Smooth muscle cell (in vitro differentiated cells): ENCODE measurements at regions not wholly inside any gene's neighbourhood (a gene's known extent, or its start where the extent isn't known, plus 50 kb on each side); places are given as distances from the start of the nearest gene placed in this dataset.

ENCODE experiments used
- DNase-seq: peaks from one replicate; lab custom pipeline; 2025; ENCODE audit not compliant: unreplicated experiment; lab: John Stamatoyannopoulos, UW
- H2AFZ ChIP-seq: fragments of 200-600 bp; sonication (generic); 2 replicates; pipeline ENCODE4 v1.6.0; 2016; ENCODE audit warnings: antibody characterized with exemption, low read depth, mild to moderate bottlenecking
- H3F3A ChIP-seq: fragments of 200-600 bp; sonication (generic); 2 replicates; pipeline ENCODE4 v1.6.0; 2017; ENCODE audit warnings: antibody characterized with exemption, low read depth
- H3K27ac ChIP-seq: fragments of 200-600 bp; sonication (generic); 2 replicates; pipeline ENCODE4 v1.5.1; 2016; ENCODE audit warnings: low read depth, mild to moderate bottlenecking
- H3K27me3 ChIP-seq: fragments of 200-600 bp; sonication (generic); 2 replicates; pipeline ENCODE4 v1.6.1; 2016; ENCODE audit warnings: low read depth, mild to moderate bottlenecking
- H3K36me3 ChIP-seq: fragments of 200-600 bp; sonication (generic); 2 replicates; pipeline ENCODE4 v1.5.1; 2016; ENCODE audit warnings: low read depth
- H3K4me1 ChIP-seq: fragments of 200-600 bp; sonication (generic); 2 replicates; pipeline ENCODE4 v1.5.1; 2016; ENCODE audit warnings: low read depth
- H3K4me2 ChIP-seq: fragments of 200-600 bp; sonication (generic); 2 replicates; pipeline ENCODE4 v1.6.0; 2016; ENCODE audit warnings: mild to moderate bottlenecking
- H3K4me3 ChIP-seq: fragments of 200-600 bp; sonication (generic); 2 replicates; pipeline ENCODE4 v1.5.1; 2016; ENCODE audit warnings: mild to moderate bottlenecking
- H3K79me2 ChIP-seq: fragments of 200-600 bp; sonication (generic); 2 replicates; pipeline ENCODE4 v1.6.0; 2016; ENCODE audit warnings: low read depth, mild to moderate bottlenecking
- H3K9ac ChIP-seq: fragments of 200-600 bp; sonication (generic); 2 replicates; pipeline ENCODE4 v1.6.0; 2016; ENCODE audit warnings: low read depth
- H3K9me3 ChIP-seq: fragments of 200-600 bp; sonication (generic); replicated peaks from 2 replicates; pipeline ENCODE4 v1.5.1; 2016; ENCODE audit warnings: low read depth
- H4K20me1 ChIP-seq: fragments of 200-600 bp; sonication (generic); 2 replicates; pipeline ENCODE4 v1.6.0; 2016; ENCODE audit warnings: low read depth
- WGBS: methylation state at CpG from one replicate; pipeline ENCODE4 v1.1.7; 2016; ENCODE audit warnings: low lambda C conversion rate; 5-methylcytosine and 5-hydroxymethylcytosine counted together
- TF ChIP-seq, protein P1 (sequence below): fragments of 200-600 bp; sonication (generic); IDR thresholded peaks from 2 replicates; pipeline ENCODE4 v1.5.1; 2017; ENCODE audit warnings: borderline replicate concordance, mild to moderate bottlenecking, antibody characterized with exemption; ENCODE audit not compliant: insufficient read depth, poor library complexity, severe bottlenecking

DNA sequence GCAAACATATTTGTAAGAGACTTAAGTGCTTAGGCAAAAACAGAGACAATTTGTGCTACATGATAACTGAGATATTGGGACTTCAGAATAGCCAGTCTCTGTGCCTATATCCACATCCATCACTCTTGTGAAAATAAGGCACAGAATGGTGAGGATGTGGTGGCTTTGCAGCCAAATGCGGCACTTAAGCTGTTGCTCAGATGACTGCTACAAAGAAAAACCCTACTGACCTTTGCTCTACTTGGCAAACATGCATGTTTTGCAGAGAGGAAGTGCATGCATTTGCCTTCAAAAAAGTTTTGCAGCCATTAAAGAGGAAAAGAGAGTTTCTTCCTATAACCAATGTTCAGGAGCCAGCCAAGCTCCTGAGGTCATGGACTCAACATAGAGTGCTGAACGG is 675.0 kb upstream of the KIRREL3 start:
- H4K20me1 ChIP-seq: no peaks in the 10 kb centered on the region
- no peaks in the 10 kb centered on the region for H3K36me3 ChIP-seq
- no peak overlapping the region for H2AFZ ChIP-seq
- no peak for DNase-seq
- H3K27me3 ChIP-seq: no peaks in the 10 kb centered on the region
- no peak overlapping the region for H3K4me3 ChIP-seq
- H3K9ac ChIP-seq: no peak overlapping the region
- H3K4me1 ChIP-seq: peaks cover 10% of the 10 kb centered on the region
- no peaks in the 10 kb centered on the region for H3F3A ChIP-seq
- H3K4me2 ChIP-seq: no peak overlapping the region
- TF ChIP-seq, protein P1, sequence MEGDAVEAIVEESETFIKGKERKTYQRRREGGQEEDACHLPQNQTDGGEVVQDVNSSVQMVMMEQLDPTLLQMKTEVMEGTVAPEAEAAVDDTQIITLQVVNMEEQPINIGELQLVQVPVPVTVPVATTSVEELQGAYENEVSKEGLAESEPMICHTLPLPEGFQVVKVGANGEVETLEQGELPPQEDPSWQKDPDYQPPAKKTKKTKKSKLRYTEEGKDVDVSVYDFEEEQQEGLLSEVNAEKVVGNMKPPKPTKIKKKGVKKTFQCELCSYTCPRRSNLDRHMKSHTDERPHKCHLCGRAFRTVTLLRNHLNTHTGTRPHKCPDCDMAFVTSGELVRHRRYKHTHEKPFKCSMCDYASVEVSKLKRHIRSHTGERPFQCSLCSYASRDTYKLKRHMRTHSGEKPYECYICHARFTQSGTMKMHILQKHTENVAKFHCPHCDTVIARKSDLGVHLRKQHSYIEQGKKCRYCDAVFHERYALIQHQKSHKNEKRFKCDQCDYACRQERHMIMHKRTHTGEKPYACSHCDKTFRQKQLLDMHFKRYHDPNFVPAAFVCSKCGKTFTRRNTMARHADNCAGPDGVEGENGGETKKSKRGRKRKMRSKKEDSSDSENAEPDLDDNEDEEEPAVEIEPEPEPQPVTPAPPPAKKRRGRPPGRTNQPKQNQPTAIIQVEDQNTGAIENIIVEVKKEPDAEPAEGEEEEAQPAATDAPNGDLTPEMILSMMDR: no peak
- WGBS: 69% methylated on average over 2 of the region's 2 CpGs
- H3K27ac ChIP-seq: no peak overlapping the region
- no peaks in the 10 kb centered on the region for H3K9me3 ChIP-seq
- H3K79me2 ChIP-seq: no peaks in the 10 kb centered on the region

DNA sequence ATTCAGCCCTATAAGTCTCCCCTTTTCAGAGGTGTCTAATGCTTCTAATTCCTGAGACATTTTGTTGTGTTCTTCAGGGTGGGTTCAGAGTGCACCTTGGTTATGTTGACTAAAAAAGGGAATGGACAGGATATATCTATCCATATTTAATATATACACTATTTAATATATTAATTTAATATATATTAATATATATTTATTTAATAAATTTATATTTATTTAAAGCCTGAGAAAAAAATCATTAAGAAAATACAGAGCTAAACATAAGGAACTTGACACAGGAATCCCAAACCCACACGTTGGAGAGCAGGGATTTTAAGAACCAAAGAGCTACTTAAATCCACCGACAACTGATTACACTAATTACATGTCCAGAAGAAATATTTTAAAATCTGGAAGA is 674.2 kb upstream of the KIRREL3 start:
- no peaks in the 10 kb centered on the region for H3K27me3 ChIP-seq
- DNase-seq: no peak
- TF ChIP-seq, protein P1: no peak
- H3K9me3 ChIP-seq: no peaks in the 10 kb centered on the region
- no peak overlapping the region for H3K9ac ChIP-seq
- H3K4me1 ChIP-seq: peaks cover 10% of the 10 kb centered on the region
- H2AFZ ChIP-seq: no peak overlapping the region
- H4K20me1 ChIP-seq: no peaks in the 10 kb centered on the region
- no peaks in the 10 kb centered on the region for H3K36me3 ChIP-seq
- H3K79me2 ChIP-seq: no peaks in the 10 kb centered on the region
- H3K27ac ChIP-seq: no peak overlapping the region
- H3K4me2 ChIP-seq: no peak overlapping the region
- WGBS: 70% methylated on average over 2 of the region's 2 CpGs
- no peak overlapping the region for H3K4me3 ChIP-seq
- no peaks in the 10 kb centered on the region for H3F3A ChIP-seq

DNA sequence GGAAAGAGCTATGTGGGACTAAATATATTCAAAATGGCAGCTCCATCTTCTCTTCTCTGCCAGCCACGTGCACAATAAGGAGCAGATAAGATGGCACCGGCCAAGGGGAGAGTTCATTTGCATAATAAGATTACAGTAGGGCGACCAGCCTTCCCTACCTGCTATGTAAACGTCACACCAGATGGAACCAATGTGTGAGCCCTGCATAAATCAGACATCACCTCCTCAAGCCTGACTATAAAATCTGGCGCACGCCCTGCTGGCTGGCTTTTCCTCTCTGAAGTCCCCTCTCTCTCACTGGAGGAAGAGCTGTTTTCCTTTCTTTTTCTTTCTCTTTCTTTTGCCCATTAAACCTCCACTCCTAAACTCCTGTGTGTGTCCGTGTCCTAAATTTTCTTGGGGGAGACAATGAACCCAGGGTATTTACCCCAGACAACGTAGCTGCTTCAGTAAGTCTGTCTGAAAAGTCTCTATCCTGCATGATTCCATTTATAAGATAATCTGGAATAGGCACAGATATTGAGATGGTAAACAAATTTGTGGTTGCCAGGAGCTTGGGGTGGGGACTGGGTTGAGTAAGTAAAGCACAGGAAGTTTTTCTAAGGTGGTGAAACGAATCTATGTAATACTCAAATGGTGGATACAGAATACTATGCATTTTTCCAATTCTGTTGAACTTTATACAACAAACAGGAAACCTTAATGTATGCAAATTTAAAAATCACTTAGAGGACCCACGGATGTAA is 670.0 kb upstream of the KIRREL3 start:
- H4K20me1 ChIP-seq: no peaks in the 10 kb centered on the region
- no peaks in the 10 kb centered on the region for H3K4me1 ChIP-seq
- no peak for DNase-seq
- no peaks in the 10 kb centered on the region for H3K36me3 ChIP-seq
- H3K9me3 ChIP-seq: no peaks in the 10 kb centered on the region
- no peak overlapping the region for H3K4me3 ChIP-seq
- no peaks in the 10 kb centered on the region for H3F3A ChIP-seq
- TF ChIP-seq, protein P1: no peak
- H3K79me2 ChIP-seq: no peaks in the 10 kb centered on the region
- no peak overlapping the region for H3K27ac ChIP-seq
- no peak overlapping the region for H3K4me2 ChIP-seq
- H2AFZ ChIP-seq: no peak overlapping the region
- WGBS: 66% methylated on average over 10 of the region's 10 CpGs
- no peaks in the 10 kb centered on the region for H3K27me3 ChIP-seq
- no peak overlapping the region for H3K9ac ChIP-seq
